IPS-NIHi7 (cell line): ENCODE measurements at regions not wholly inside any gene's neighbourhood (a gene's known extent, or its start where the extent isn't known, plus 50 kb on each side); places are given as distances from the start of the nearest gene placed in this dataset.
A peak's percentile ranks its signal among the peaks of the same experiment; 100 is the strongest.

Experiments
- DNase-seq: peaks from one replicate; pipeline ENCODE4 v3.0.0; 2012; ENCODE audit warnings: mixed read lengths; ENCODE audit errors: extremely low spot score

- DNase-seq, result no peak
Measured at GRCh38 chr15:93282808-93283207, 193.8 kb upstream of the RGMA start.

- no peak for DNase-seq
Measured at GRCh38 chr15:93278783-93279182, 189.8 kb upstream of the RGMA start.

GRCh38 chr15:93278006-93278405, 189.0 kb upstream of the RGMA start:
- DNase-seq, result no peak

- no peak for DNase-seq
Measured at GRCh38 chr15:93274257-93274656, 185.2 kb upstream of the RGMA start.

GRCh38 chr15:93271871-93272270, 182.9 kb upstream of the RGMA start:
- no peak for DNase-seq

GRCh38 chr15:93270937-93271467, 182.0 kb upstream of the RGMA start:
- peak; percentile 29 for DNase-seq

- DNase-seq, result no peak
Measured at GRCh38 chr15:93268066-93268465, 179.1 kb upstream of the RGMA start.

GRCh38 chr15:93266291-93266690, 177.3 kb upstream of the RGMA start:
- DNase-seq, result no peak

- no peak for DNase-seq
Measured at GRCh38 chr15:93265111-93265556, 176.1 kb upstream of the RGMA start.

- no peak for DNase-seq
Measured at GRCh38 chr15:93261845-93262244, 172.8 kb upstream of the RGMA start.

GRCh38 chr15:93257920-93258319, 168.9 kb upstream of the RGMA start:
- DNase-seq, result no peak

GRCh38 chr15:93253681-93254080, 164.7 kb upstream of the RGMA start:
- no peak for DNase-seq

GRCh38 chr15:93252780-93253179, 163.8 kb upstream of the RGMA start:
- DNase-seq, result no peak

GRCh38 chr15:93250950-93251349, 161.9 kb upstream of the RGMA start:
- no peak for DNase-seq

GRCh38 chr15:93250209-93250608, 161.2 kb upstream of the RGMA start:
- DNase-seq, result no peak

GRCh38 chr15:93249623-93250022, 160.6 kb upstream of the RGMA start:
- DNase-seq, result no peak

- no peak for DNase-seq
Measured at GRCh38 chr15:93247466-93248121, 158.6 kb upstream of the RGMA start.

GRCh38 chr15:93246266-93247242, 157.5 kb upstream of the RGMA start:
- DNase-seq, result no peak

- DNase-seq, result no peak
Measured at GRCh38 chr15:93245661-93246042, 156.6 kb upstream of the RGMA start.

GRCh38 chr15:93244696-93245660, 156.0 kb upstream of the RGMA start:
- no peak for DNase-seq

GRCh38 chr15:93243573-93243972, 154.6 kb upstream of the RGMA start:
- DNase-seq, result no peak
